OCI-LY7 (cell line): ENCODE measurements at regions not wholly inside any gene's neighbourhood (a gene's known extent, or its start where the extent isn't known, plus 50 kb on each side); places are given as distances from the start of the nearest gene placed in this dataset.

Source experiments
- EZH2phosphoT487 ChIP-seq: fragments of 200-600 bp; sonication (generic); IDR thresholded peaks from 2 replicates; pipeline ENCODE4 v1.6.1; 2018; ENCODE audit warnings: low read depth, borderline replicate concordance, mild to moderate bottlenecking, mixed run types, antibody characterized with exemption, low read length, moderate library complexity, mixed read lengths
- TF ChIP-seq, protein P1 (sequence below): fragments of 200-600 bp; sonication (generic); conservative IDR thresholded peaks from 2 replicates; pipeline ENCODE4 v1.5.1; 2014; ENCODE audit warnings: mild to moderate bottlenecking, antibody characterized with exemption, low read length, moderate library complexity, mixed read lengths

DNA sequence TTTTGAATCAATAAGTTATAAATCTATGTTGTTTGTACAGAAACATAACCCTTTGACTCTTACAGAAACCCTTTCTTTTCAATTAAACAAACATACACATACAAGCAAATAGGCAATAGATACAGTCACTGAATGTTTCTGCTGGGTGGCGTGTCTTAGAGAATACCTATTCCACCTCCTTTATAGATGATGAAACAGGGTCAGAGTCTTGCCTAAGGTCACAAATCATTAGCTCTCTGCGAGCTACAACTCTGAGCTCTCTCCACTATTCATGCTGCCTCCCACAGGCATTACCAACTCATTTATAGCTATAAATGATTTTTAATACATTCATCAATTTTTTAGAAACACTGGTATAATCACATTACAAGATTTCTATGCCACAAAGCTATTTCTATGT is 152.6 kb downstream of the RSL24D1 start:
- TF ChIP-seq, protein P1, sequence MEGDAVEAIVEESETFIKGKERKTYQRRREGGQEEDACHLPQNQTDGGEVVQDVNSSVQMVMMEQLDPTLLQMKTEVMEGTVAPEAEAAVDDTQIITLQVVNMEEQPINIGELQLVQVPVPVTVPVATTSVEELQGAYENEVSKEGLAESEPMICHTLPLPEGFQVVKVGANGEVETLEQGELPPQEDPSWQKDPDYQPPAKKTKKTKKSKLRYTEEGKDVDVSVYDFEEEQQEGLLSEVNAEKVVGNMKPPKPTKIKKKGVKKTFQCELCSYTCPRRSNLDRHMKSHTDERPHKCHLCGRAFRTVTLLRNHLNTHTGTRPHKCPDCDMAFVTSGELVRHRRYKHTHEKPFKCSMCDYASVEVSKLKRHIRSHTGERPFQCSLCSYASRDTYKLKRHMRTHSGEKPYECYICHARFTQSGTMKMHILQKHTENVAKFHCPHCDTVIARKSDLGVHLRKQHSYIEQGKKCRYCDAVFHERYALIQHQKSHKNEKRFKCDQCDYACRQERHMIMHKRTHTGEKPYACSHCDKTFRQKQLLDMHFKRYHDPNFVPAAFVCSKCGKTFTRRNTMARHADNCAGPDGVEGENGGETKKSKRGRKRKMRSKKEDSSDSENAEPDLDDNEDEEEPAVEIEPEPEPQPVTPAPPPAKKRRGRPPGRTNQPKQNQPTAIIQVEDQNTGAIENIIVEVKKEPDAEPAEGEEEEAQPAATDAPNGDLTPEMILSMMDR, result no peak
- TF ChIP-seq EZH2phosphoT487, result no peak
